Neutrophil (primary cell): ENCODE measurements at regions not wholly inside any gene's neighbourhood (a gene's known extent, or its start where the extent isn't known, plus 50 kb on each side); places are given as distances from the start of the nearest gene placed in this dataset.
"Not testable (repeated sequence)": the region's sequence is repeated elsewhere in the genome, so short reads cannot be mapped to it uniquely, and the experiment has no call there.

Experiments
- H3K27ac ChIP-seq: fragments of 200-600 bp; sonication (generic); 2 replicates; pipeline ENCODE4 v1.5.1; 2016; ENCODE audit warnings: mild to moderate bottlenecking, moderate library complexity
- H3K27me3 ChIP-seq: fragments of 200-600 bp; sonication (generic); 2 replicates; pipeline ENCODE4 v1.6.0; 2016; ENCODE audit warnings: mild to moderate bottlenecking
- H3K36me3 ChIP-seq: fragments of 200-600 bp; sonication (generic); 2 replicates; pipeline ENCODE4 v1.5.1; 2017
- H3K4me1 ChIP-seq, 2 experiments: fragments of 200-600 bp in 1 of 2; sonication (generic) in 1 of 2; 1 replicate in 1 of 2; 2 replicates in 1 of 2; pipeline versions ENCODE4 v1.5.1 to v1.6.1; 2013 to 2016; ENCODE audit warnings: low read depth in 1 of 2, low read length in 1 of 2, mild to moderate bottlenecking in 1 of 2, moderate library complexity in 1 of 2; ENCODE audit not compliant: control insufficient read depth in 1 of 2, insufficient read depth in 1 of 2
- H3K4me3 ChIP-seq, 2 experiments: fragments of 200-600 bp in 1 of 2; sonication (generic) in 1 of 2; 1 replicate in 1 of 2; 2 replicates in 1 of 2; pipeline ENCODE4 v1.5.1; 2013 to 2016; ENCODE audit warnings: low read depth in 1 of 2, low read length in 1 of 2, mild to moderate bottlenecking in 1 of 2, moderate library complexity in 1 of 2
- H3K9me3 ChIP-seq: fragments of 200-600 bp; sonication (generic); 2 replicates; pipeline ENCODE4 v1.5.1; 2016
- CTCF ChIP-seq: fragments of 200-600 bp; sonication (generic); IDR thresholded peaks from 2 replicates; pipeline ENCODE4 v1.5.1; 2016; ENCODE audit warnings: antibody characterized with exemption

- no peaks in the 10 kb centered on the region for H3K4me1 ChIP-seq
- H3K4me3 ChIP-seq, result no peak overlapping the region
- no peaks in the 10 kb centered on the region for H3K27me3 ChIP-seq
- H3K36me3 ChIP-seq, result no peaks in the 10 kb centered on the region
- no peaks in the 10 kb centered on the region for H3K9me3 ChIP-seq
- TF ChIP-seq CTCF, result no peak
- H3K27ac ChIP-seq, result no peak overlapping the region
Observed at GRCh38 chr12:126443977-126444376, 1378.7 kb downstream of the AACS start.

GRCh38 chr12:126447346-126447745 is 1382.1 kb downstream of the AACS start:
- no peaks in the 10 kb centered on the region for H3K4me1 ChIP-seq
- no peaks in the 10 kb centered on the region for H3K36me3 ChIP-seq
- no peak for TF ChIP-seq CTCF
- no peaks in the 10 kb centered on the region for H3K9me3 ChIP-seq
- H3K27me3 ChIP-seq, result no peaks in the 10 kb centered on the region
- H3K4me3 ChIP-seq, result no peak overlapping the region
- H3K27ac ChIP-seq, result no peak overlapping the region

- no peaks in the 10 kb centered on the region for H3K36me3 ChIP-seq
- no peak for TF ChIP-seq CTCF
- no peak overlapping the region for H3K4me3 ChIP-seq
- H3K27me3 ChIP-seq, result no peaks in the 10 kb centered on the region
- H3K9me3 ChIP-seq, result no peaks in the 10 kb centered on the region
- no peaks in the 10 kb centered on the region for H3K4me1 ChIP-seq
- H3K27ac ChIP-seq, result no peak overlapping the region
Observed at GRCh38 chr12:126451809-126452208, 1386.6 kb downstream of the AACS start.

DNA sequence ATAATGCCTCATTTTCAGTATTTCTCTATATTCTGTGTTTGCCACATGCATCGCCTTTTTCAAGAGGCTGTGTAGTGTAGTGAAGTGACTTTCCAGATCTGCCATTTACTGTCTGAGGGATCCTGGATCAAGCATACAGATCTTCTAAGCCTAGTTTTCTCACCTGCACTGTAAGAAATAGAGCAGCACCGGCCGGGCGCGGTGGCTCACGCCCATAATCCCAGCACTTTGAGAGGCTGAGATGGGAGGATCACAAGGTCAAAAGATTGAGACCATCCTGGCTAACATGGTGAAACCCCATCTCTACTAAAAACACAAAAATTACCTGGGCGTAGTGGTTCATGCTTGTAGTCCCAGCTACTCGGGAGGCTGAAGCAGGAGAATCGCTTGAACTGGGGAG is 1387.5 kb downstream of the AACS start:
- H3K27me3 ChIP-seq, H3K27ac ChIP-seq, H3K9me3 ChIP-seq: not testable (repeated sequence)

DNA sequence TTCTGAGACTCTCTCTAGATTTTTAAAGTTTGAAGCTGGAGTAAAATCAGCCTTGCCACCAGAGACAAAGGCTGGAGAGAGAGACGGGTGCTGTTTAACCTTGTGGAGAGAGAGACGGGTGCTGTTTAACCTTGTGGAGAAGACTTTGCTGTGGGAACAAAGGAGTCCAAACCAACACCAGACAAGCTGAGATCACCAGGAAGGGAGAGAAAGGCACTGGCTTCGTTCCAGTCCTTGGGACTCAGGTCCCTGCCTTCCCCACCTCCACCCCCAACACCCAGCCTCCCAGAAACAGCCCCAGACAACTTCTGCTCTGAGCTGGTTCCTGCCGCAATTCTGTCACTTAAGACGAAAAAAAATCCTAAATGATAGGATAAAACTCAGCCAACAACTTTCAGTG is 1389.3 kb downstream of the AACS start:
- no peak for TF ChIP-seq CTCF
- H3K36me3 ChIP-seq, result no peaks in the 10 kb centered on the region

More for the DNA sequence above, 1387.5 kb downstream of the AACS start:
- H3K36me3 ChIP-seq, H3K4me3 ChIP-seq, H3K4me1 ChIP-seq: not testable (repeated sequence)

DNA sequence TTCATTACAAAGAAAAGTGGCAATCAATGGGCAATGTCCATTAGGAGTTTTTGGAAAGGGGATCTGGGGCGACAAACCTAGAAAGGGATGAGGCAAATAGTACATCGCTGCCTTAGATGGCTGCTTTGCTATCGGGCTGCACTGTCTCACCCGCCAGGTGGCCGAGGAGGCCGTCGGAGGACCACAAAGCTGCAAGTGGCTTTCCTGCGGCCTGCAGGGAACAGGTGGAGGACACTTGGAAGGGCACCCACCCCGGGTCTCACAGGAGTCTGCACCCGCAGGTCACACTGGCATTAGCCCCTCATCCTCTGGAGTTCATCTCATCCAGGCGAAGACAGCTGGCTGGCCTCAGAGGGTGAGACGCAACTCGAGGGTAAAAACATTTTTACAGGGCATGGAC is 1392.5 kb downstream of the AACS start:
- Histone ChIP-seq H3K36me3 (no peaks in the 10 kb centered on the region), H3K4me3 (no peak overlapping the region), H3K4me1 (no peaks in the 10 kb centered on the region), H3K27ac (no peak overlapping the region), H3K9me3 (no peaks in the 10 kb centered on the region), H3K27me3 (no peaks in the 10 kb centered on the region)
- no peak for TF ChIP-seq CTCF

More for the DNA sequence above, 1389.3 kb downstream of the AACS start:
- Histone ChIP-seq H3K9me3 (no peaks in the 10 kb centered on the region), H3K4me3 (no peak overlapping the region), H3K27me3 (no peaks in the 10 kb centered on the region), H3K27ac (no peak overlapping the region), H3K4me1 (no peaks in the 10 kb centered on the region)
